PC-9 (cell line): ENCODE measurements at regions not wholly inside any gene's neighbourhood (a gene's known extent, or its start where the extent isn't known, plus 50 kb on each side); places are given as distances from the start of the nearest gene placed in this dataset.

Experiments used
- EZH2 ChIP-seq: fragments of 200-600 bp; sonication (generic); IDR thresholded peaks from 2 replicates; pipeline ENCODE4 v1.8.0; 2017; ENCODE audit warnings: antibody characterized with exemption, low read depth
- TF ChIP-seq, protein P1 (sequence below): fragments of 200-600 bp; sonication (generic); conservative IDR thresholded peaks from 2 replicates; pipeline ENCODE4 v1.6.1; 2017; ENCODE audit warnings: mixed run types, antibody characterized with exemption, mild to moderate bottlenecking, moderate library complexity

DNA sequence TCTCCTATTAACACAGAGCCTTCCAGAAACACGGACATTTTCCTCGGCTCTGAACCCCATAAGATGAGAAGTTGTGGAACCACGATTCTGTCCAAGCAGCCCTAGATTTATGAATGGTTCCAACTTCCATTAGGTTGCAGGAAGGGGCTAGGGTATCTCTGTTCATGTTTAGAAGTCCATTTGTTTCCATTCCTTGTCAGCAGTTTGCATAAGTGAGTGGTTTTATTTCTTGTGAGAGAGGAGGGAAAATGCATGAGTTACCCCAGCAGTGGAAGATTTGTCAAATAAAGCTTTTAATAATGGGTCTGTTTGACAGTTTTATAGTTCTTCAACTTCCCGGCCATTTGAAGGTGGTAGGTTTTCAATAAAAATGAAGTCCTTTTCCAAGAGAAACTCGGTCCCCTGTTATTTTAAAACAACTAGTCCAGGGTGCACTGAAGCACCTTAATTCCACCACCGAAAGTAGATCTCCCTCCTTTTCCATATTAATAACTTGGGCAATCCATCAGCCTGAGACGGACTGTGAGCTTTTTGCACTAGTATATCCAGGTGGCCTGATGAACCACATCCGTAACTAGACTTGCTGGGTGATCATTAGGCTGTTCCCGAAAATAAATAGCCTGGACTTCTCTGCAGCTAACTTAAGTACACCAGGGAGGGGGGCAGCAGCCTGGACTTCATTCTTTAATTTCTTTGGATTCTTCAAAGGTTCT is 181.3 kb downstream of the TMEM114 start:
- TF ChIP-seq, protein P1, sequence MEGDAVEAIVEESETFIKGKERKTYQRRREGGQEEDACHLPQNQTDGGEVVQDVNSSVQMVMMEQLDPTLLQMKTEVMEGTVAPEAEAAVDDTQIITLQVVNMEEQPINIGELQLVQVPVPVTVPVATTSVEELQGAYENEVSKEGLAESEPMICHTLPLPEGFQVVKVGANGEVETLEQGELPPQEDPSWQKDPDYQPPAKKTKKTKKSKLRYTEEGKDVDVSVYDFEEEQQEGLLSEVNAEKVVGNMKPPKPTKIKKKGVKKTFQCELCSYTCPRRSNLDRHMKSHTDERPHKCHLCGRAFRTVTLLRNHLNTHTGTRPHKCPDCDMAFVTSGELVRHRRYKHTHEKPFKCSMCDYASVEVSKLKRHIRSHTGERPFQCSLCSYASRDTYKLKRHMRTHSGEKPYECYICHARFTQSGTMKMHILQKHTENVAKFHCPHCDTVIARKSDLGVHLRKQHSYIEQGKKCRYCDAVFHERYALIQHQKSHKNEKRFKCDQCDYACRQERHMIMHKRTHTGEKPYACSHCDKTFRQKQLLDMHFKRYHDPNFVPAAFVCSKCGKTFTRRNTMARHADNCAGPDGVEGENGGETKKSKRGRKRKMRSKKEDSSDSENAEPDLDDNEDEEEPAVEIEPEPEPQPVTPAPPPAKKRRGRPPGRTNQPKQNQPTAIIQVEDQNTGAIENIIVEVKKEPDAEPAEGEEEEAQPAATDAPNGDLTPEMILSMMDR, result no peak
- TF ChIP-seq EZH2, result no peak
